Activated CD4-positive, alpha-beta T cell treated with anti-CD3 and anti-CD28 coated beads for 36 hours (primary cell): ENCODE measurements at regions not wholly inside any gene's neighbourhood (a gene's known extent, or its start where the extent isn't known, plus 50 kb on each side); places are given as distances from the start of the nearest gene placed in this dataset.

Experiments used
- ATAC-seq: fragments of 200-7000 bp; cut with Tn5 transposase; one replicate; pipeline ENCODE4 v1.10.0; 2021; ENCODE audit warnings: mild to moderate bottlenecking, moderate library complexity
- CTCF ChIA-PET: fragments of 350-600 bp; sonication (Branson Sonifier 250); formaldehyde crosslinking; loops from one replicate; lab custom pipeline; 2021; ENCODE audit warnings: antibody characterized with exemption; lab: Charles Lee
- POLR2A ChIA-PET: fragments of 350-600 bp; sonication (Branson Sonifier 250); formaldehyde crosslinking; loops from one replicate; lab custom pipeline; 2021; ENCODE audit warnings: antibody characterized with exemption, inconsistent platforms; lab: Charles Lee
- DNase-seq: peaks from one replicate; pipeline ENCODE4 v3.0.0-alpha.2; 2020
- H3K27ac Mint-ChIP-seq: one replicate; pipeline ENCODE4 v1.8.0; 2021; ENCODE audit warnings: mixed read lengths
- H3K27me3 Mint-ChIP-seq: one replicate; pipeline ENCODE4 v1.8.0; 2021; ENCODE audit warnings: mixed read lengths
- H3K36me3 Mint-ChIP-seq: one replicate; pipeline ENCODE4 v1.8.0; 2021; ENCODE audit warnings: low read depth, mixed read lengths
- H3K4me1 Mint-ChIP-seq: one replicate; pipeline ENCODE4 v1.8.0; 2021; ENCODE audit warnings: mixed read lengths
- H3K4me3 Mint-ChIP-seq: one replicate; pipeline ENCODE4 v1.8.0; 2021; ENCODE audit warnings: mild to moderate bottlenecking, moderate library complexity, mixed read lengths
- H3K9me3 Mint-ChIP-seq: one replicate; pipeline ENCODE4 v1.8.0; 2021; ENCODE audit warnings: low read depth, mixed read lengths
- intact Hi-C, 2 experiments: fragments of 100-400 bp; cut with DNase I in 1 of 2; cut with micrococcal nuclease in 1 of 2; formaldehyde crosslinking; loops; one replicate each; pipeline versions ENCODE4 v1.14.2 to v1.15.1; 2022 to 2024; cut with DNase I, micrococcal nuclease

GRCh38 chr11:103010891-103011290 lies 55.4 kb upstream of the MMP13 start:
- no peak for ATAC-seq
- H3K27me3 Mint-ChIP-seq = peaks cover 10% of the 10 kb centered on the region
- POLR2A ChIA-PET = no interaction called here

GRCh38 chr11:103007521-103007920 lies 52.0 kb upstream of the MMP13 start:
- no peak overlapping the region for H3K27ac Mint-ChIP-seq
- H3K4me3 Mint-ChIP-seq = no peak overlapping the region
- CTCF ChIA-PET = interaction anchor here (1.1 kb wide), 1 partner anchor 102 kb away, joined by 3 read pairs; the partner anchor contains the start of gene DYNC2H1
- no peaks in the 10 kb centered on the region for H3K4me1 Mint-ChIP-seq
- peaks cover 8% of the 10 kb centered on the region for H3K9me3 Mint-ChIP-seq
- H3K27me3 Mint-ChIP-seq = peaks cover 4% of the 10 kb centered on the region
- POLR2A ChIA-PET = no interaction called here
- no peak for ATAC-seq
- intact Hi-C loops = no loop called here
- no peak for DNase-seq
- H3K36me3 Mint-ChIP-seq = no peaks in the 10 kb centered on the region

More at GRCh38 chr11:103010891-103011290, 55.4 kb upstream of the MMP13 start:
- CTCF ChIA-PET = no interaction called here
- intact Hi-C loops = no loop called here
- Mint-ChIP-seq H3K36me3 (no peaks in the 10 kb centered on the region), H3K4me3 (no peak overlapping the region), H3K27ac (no peak overlapping the region), H3K9me3 (peaks cover 8% of the 10 kb centered on the region), H3K4me1 (no peaks in the 10 kb centered on the region)
- no peak for DNase-seq
